Neural progenitor cell (in vitro differentiated cells): ENCODE measurements at regions not wholly inside any gene's neighbourhood (a gene's known extent, or its start where the extent isn't known, plus 50 kb on each side); places are given as distances from the start of the nearest gene placed in this dataset.
"Not testable (repeated sequence)": the region's sequence is repeated elsewhere in the genome, so short reads cannot be mapped to it uniquely, and the experiment has no call there.

ENCODE experiments used
- DNase-seq: peaks from one replicate; pipeline ENCODE4 v3.0.0-alpha.2; 2016; ENCODE audit warnings: low spot score
- H2AFZ ChIP-seq: fragments of 200-600 bp; sonication (generic); replicated peaks from 2 replicates; pipeline ENCODE4 v1.6.1; 2016; ENCODE audit warnings: antibody characterized with exemption
- H3F3A ChIP-seq: fragments of 200-600 bp; sonication (generic); 2 replicates; pipeline ENCODE4 v1.6.1; 2016; ENCODE audit warnings: antibody characterized with exemption, low read depth
- H3K27ac ChIP-seq: fragments of 200-600 bp; sonication (generic); 2 replicates; pipeline ENCODE4 v1.5.1; 2016; ENCODE audit warnings: mild to moderate bottlenecking
- H3K27me3 ChIP-seq: fragments of 200-600 bp; sonication (generic); 2 replicates; pipeline ENCODE4 v1.6.1; 2016; ENCODE audit warnings: mild to moderate bottlenecking, moderate library complexity
- H3K36me3 ChIP-seq: fragments of 200-600 bp; sonication (generic); 2 replicates; pipeline ENCODE4 v1.5.1; 2016
- H3K4me1 ChIP-seq: fragments of 200-600 bp; sonication (generic); 2 replicates; pipeline ENCODE4 v1.6.1; 2016; ENCODE audit warnings: mixed run types
- H3K4me2 ChIP-seq: fragments of 200-600 bp; sonication (generic); 2 replicates; pipeline ENCODE4 v1.6.1; 2016
- H3K4me3 ChIP-seq: fragments of 200-600 bp; sonication (generic); 2 replicates; pipeline ENCODE4 v1.5.1; 2016
- H3K79me2 ChIP-seq: fragments of 200-600 bp; sonication (generic); 2 replicates; pipeline ENCODE4 v1.6.1; 2016; ENCODE audit warnings: low read depth
- H3K9ac ChIP-seq: fragments of 200-600 bp; sonication (generic); 2 replicates; pipeline ENCODE4 v1.6.1; 2016
- H3K9me3 ChIP-seq: fragments of 200-600 bp; sonication (generic); 2 replicates; pipeline ENCODE4 v1.5.1; 2016; ENCODE audit warnings: low read depth
- H4K20me1 ChIP-seq: fragments of 200-600 bp; sonication (generic); 2 replicates; pipeline ENCODE4 v1.6.1; 2016; ENCODE audit warnings: low read depth
- H3K27ac Mint-ChIP-seq: 3 replicates; pipeline ENCODE4 v1.8.0; 2021; ENCODE audit warnings: mixed read lengths
- H3K27me3 Mint-ChIP-seq: 2 replicates; pipeline ENCODE4 v1.8.0; 2022; ENCODE audit warnings: low read depth, mild to moderate bottlenecking, inconsistent platforms, moderate library complexity, mixed read lengths; ENCODE audit not compliant: insufficient read depth
- H3K36me3 Mint-ChIP-seq: 3 replicates; pipeline ENCODE4 v1.8.0; 2021; ENCODE audit warnings: mixed read lengths
- H3K4me1 Mint-ChIP-seq: 3 replicates; pipeline ENCODE4 v1.8.0; 2021; ENCODE audit warnings: mixed read lengths
- H3K4me3 Mint-ChIP-seq: 3 replicates; pipeline ENCODE4 v1.8.0; 2021; ENCODE audit warnings: mild to moderate bottlenecking, moderate library complexity, mixed read lengths
- H3K9me3 Mint-ChIP-seq: 3 replicates; pipeline ENCODE4 v1.8.0; 2020; ENCODE audit warnings: mixed read lengths
- CTCF ChIP-seq: fragments of 200-600 bp; sonication (generic); IDR thresholded peaks from 2 replicates; pipeline ENCODE4 v1.5.1; 2017; ENCODE audit warnings: antibody characterized with exemption, mild to moderate bottlenecking
- EZH2 ChIP-seq: fragments of 200-600 bp; sonication (generic); IDR thresholded peaks from 2 replicates; pipeline ENCODE4 v1.6.1; 2017; ENCODE audit warnings: antibody characterized with exemption, mild to moderate bottlenecking, moderate library complexity
- EZH2phosphoT487 ChIP-seq: fragments of 200-600 bp; sonication (generic); IDR thresholded peaks from 2 replicates; pipeline ENCODE4 v1.6.1; 2017; ENCODE audit warnings: antibody characterized with exemption

GRCh38 chr13:80497439-80497838, 156.5 kb upstream of the SPRY2 start:
- Mint-ChIP-seq H3K27me3 (no peaks in the 10 kb centered on the region), H3K9me3 (no peaks in the 10 kb centered on the region), H3K27ac (no peak overlapping the region), H3K4me1 (no peaks in the 10 kb centered on the region), H3K4me3 (no peak overlapping the region), H3K36me3 (no peaks in the 10 kb centered on the region)
- Histone ChIP-seq H3K36me3 (no peaks in the 10 kb centered on the region), H3K4me1 (no peaks in the 10 kb centered on the region), H3K27me3 (no peaks in the 10 kb centered on the region), H4K20me1 (no peaks in the 10 kb centered on the region), H3K4me2 (no peak overlapping the region), H3K9me3 (no peaks in the 10 kb centered on the region), H3F3A (no peaks in the 10 kb centered on the region), H3K9ac (no peak overlapping the region), H3K27ac (no peak overlapping the region), H3K4me3 (no peak overlapping the region), H2AFZ (no peak overlapping the region), H3K79me2 (no peaks in the 10 kb centered on the region)
- no peak for DNase-seq
- TF ChIP-seq EZH2 (no peak), EZH2phosphoT487 (no peak), CTCF (no peak)

GRCh38 chr13:80496721-80497397, 155.9 kb upstream of the SPRY2 start:
- H4K20me1 ChIP-seq = no peaks in the 10 kb centered on the region
- H3K9me3 Mint-ChIP-seq = peaks cover under 1% of the 10 kb centered on the region
- no peaks in the 10 kb centered on the region for H3K9me3 ChIP-seq
- H3K27me3 ChIP-seq = no peaks in the 10 kb centered on the region
- no peaks in the 10 kb centered on the region for H3K27me3 Mint-ChIP-seq
- DNase-seq = no peak
- TF ChIP-seq EZH2phosphoT487 = no peak
- TF ChIP-seq CTCF = no peak
- no peak for TF ChIP-seq EZH2
- no peak overlapping the region for H3K4me2 ChIP-seq
- no peaks in the 10 kb centered on the region for H3F3A ChIP-seq
- no peaks in the 10 kb centered on the region for H3K79me2 ChIP-seq
- no peaks in the 10 kb centered on the region for H3K4me1 ChIP-seq
- no peaks in the 10 kb centered on the region for H3K4me1 Mint-ChIP-seq
- H3K9ac ChIP-seq = no peak overlapping the region
- H3K27ac Mint-ChIP-seq = no peak overlapping the region
- no peak overlapping the region for H3K4me3 ChIP-seq
- H3K27ac ChIP-seq = no peak overlapping the region
- H3K36me3 ChIP-seq = no peaks in the 10 kb centered on the region
- no peak overlapping the region for H2AFZ ChIP-seq
- no peak overlapping the region for H3K4me3 Mint-ChIP-seq
- no peaks in the 10 kb centered on the region for H3K36me3 Mint-ChIP-seq

DNA sequence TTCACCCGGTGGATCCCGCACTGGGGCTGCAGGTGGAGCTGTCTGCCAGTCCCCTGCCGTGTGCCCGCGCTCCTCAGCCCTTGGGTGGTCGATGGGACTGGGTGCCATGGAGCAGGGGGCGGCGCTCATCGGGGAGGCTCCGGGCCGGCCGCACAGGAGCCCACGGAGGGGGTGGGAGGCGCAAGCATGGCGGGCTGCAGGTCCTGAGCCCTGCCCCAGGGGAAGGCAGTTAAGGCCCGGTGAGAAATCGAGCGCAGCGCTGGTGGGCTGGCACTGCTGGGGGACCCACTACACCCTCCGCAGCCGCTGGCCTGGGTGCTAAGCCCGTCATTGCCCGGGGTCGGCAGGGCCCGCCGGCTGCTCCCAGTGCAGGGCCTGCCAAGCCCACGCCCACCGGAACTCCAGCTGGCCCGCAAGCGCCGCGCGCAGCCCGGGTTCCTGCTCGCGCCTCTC, 149.6 kb upstream of the SPRY2 start:
- not testable (repeated sequence) for H3K79me2 ChIP-seq, H3K27ac ChIP-seq, H3K36me3 ChIP-seq, H3K27me3 Mint-ChIP-seq, H3K4me1 ChIP-seq, H3K27me3 ChIP-seq, H3K27ac Mint-ChIP-seq, H3K9me3 ChIP-seq, H3K36me3 Mint-ChIP-seq, H3K9me3 Mint-ChIP-seq, H2AFZ ChIP-seq, H3K4me3 ChIP-seq, H3K4me1 Mint-ChIP-seq, H3F3A ChIP-seq, H4K20me1 ChIP-seq, DNase-seq, H3K9ac ChIP-seq, H3K4me3 Mint-ChIP-seq, H3K4me2 ChIP-seq

DNA sequence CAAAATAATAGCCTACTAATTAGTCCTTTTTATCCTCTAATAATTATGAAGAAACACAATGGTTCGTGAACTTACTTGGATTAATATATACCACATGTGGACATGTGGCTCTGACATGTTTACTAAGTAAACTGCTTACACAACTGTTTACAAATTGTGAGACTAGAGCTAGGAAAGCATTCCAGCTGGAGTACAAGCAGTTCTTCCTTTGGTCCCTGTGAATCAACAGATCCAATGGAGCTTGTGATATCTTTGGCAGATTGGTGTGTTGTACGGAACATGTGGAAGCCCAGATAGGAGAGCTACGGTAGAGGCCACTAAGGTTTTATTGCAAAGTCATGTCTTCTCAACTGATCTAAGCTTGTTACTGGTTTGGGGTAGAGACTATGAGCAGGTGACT, 145.5 kb upstream of the SPRY2 start:
- Histone ChIP-seq H3K9me3 (no peaks in the 10 kb centered on the region), H3K27ac (no peak overlapping the region), H3K4me1 (no peaks in the 10 kb centered on the region), H3K27me3 (no peaks in the 10 kb centered on the region), H3K4me3 (no peak overlapping the region), H3K9ac (no peak overlapping the region), H2AFZ (no peak overlapping the region), H3K4me2 (no peak overlapping the region), H3K36me3 (no peaks in the 10 kb centered on the region), H3K79me2 (no peaks in the 10 kb centered on the region), H4K20me1 (no peaks in the 10 kb centered on the region), H3F3A (no peaks in the 10 kb centered on the region)
- peaks cover 2% of the 10 kb centered on the region for H3K36me3 Mint-ChIP-seq
- no peak overlapping the region for H3K27ac Mint-ChIP-seq
- DNase-seq = no peak
- no peak overlapping the region for H3K4me3 Mint-ChIP-seq
- no peaks in the 10 kb centered on the region for H3K27me3 Mint-ChIP-seq
- H3K4me1 Mint-ChIP-seq = peaks cover 9% of the 10 kb centered on the region
- no peaks in the 10 kb centered on the region for H3K9me3 Mint-ChIP-seq
- TF ChIP-seq EZH2phosphoT487 = no peak
- no peak for TF ChIP-seq EZH2
- TF ChIP-seq CTCF = no peak
